Spleen (tissue), 11 donors: ENCODE measurements at regions not wholly inside any gene's neighbourhood (a gene's known extent, or its start where the extent isn't known, plus 50 kb on each side); places are given as distances from the start of the nearest gene placed in this dataset.
A peak's percentile ranks its signal among the peaks of the same experiment; 100 is the strongest.

Experiments
- DNase-seq: peaks from one replicate; pipeline ENCODE4 v3.0.0-alpha.2; 2020
- H3K27ac ChIP-seq, 8 donors: fragments of 200-600 bp; sonication (generic) in 7 of 8; 1 replicate in 4 of 8; 2 replicates in 4 of 8; pipeline versions ENCODE4 v1.5.0 to v1.8.0; 2016 to 2021; ENCODE audit warnings: inconsistent platforms in 4 of 8, mild to moderate bottlenecking in 4 of 8, moderate library complexity in 1 of 8
- H3K27me3 ChIP-seq, 7 donors: fragments of 200-600 bp; sonication (generic) in 6 of 7; replicated peaks in 1 of 7; 1 replicate in 4 of 7; 2 replicates in 3 of 7; pipeline versions ENCODE4 v1.5.0 to v1.8.0; 2016 to 2021; ENCODE audit warnings: inconsistent platforms in 3 of 7, mild to moderate bottlenecking in 1 of 7
- H3K36me3 ChIP-seq, 6 donors: fragments of 200-600 bp; sonication (generic) in 5 of 6; 1 replicate in 4 of 6; 2 replicates in 2 of 6; pipeline versions ENCODE4 v1.5.0 to v1.8.0; 2016 to 2021; ENCODE audit warnings: inconsistent platforms in 2 of 6
- H3K4me1 ChIP-seq, 6 donors: fragments of 200-600 bp; sonication (generic) in 5 of 6; 1 replicate in 3 of 6; 2 replicates in 3 of 6; pipeline versions ENCODE4 v1.5.0 to v1.8.0; 2016 to 2021; ENCODE audit warnings: inconsistent platforms in 3 of 6
- H3K4me3 ChIP-seq, 8 donors: fragments of 200-600 bp; sonication (generic) in 7 of 8; 1 replicate in 4 of 8; 2 replicates in 4 of 8; pipeline versions ENCODE4 v1.5.0 to v1.8.0; 2016 to 2021; ENCODE audit warnings: inconsistent platforms in 4 of 8, mild to moderate bottlenecking in 4 of 8, moderate library complexity in 2 of 8
- H3K9me3 ChIP-seq, 8 donors: fragments of 200-600 bp; sonication (generic) in 7 of 8; 1 replicate in 4 of 8; 2 replicates in 4 of 8; pipeline versions ENCODE4 v1.5.0 to v1.8.0; 2016 to 2021; ENCODE audit warnings: inconsistent platforms in 4 of 8
- POLR2A ChIP-seq, 3 donors: fragments of 450-650 bp; IDR thresholded peaks; one replicate each; pipeline ENCODE4 v1.5.1; 2017; ENCODE audit warnings: antibody characterized with exemption in 3 of 3, mild to moderate bottlenecking in 1 of 3
- POLR2AphosphoS5 ChIP-seq, 3 donors: sonication (generic); formaldehyde crosslinking; IDR thresholded peaks; one replicate each; pipeline ENCODE4 v1.5.1; 2017; ENCODE audit warnings: antibody characterized with exemption in 3 of 3
- WGBS, 5 donors: extraction: QIAGEN DNeasy Blood & Tissue Kit in 3 of 5; methylation state at CpG; one replicate each; pipeline versions ENCODE4 v1.1.5 to v1.1.7; 2013 to 2018; 5-methylcytosine and 5-hydroxymethylcytosine counted together
- intact Hi-C: fragments of 100-400 bp; cut with DNase I; formaldehyde crosslinking; loops from one replicate; pipeline ENCODE4 v1.15.0; 2023; ENCODE audit warnings: low total_unique reads
- TF ChIP-seq, protein P1 (sequence below), 11 experiments: fragments of 200-600 bp in 7 of 11; fragments of 450-650 bp in 4 of 11; sonication (generic) in 4 of 11; IDR thresholded peaks in 8 of 11; conservative IDR thresholded peaks in 3 of 11; 1 replicate in 7 of 11; 2 replicates in 4 of 11; pipeline versions ENCODE4 v1.4.0 to v1.8.0; 2016 to 2021; ENCODE audit warnings: antibody characterized with exemption in 11 of 11, inconsistent platforms in 4 of 11, mild to moderate bottlenecking in 1 of 11
- donor health status: healthy with polysubstance abuse.
- donor health status: DM: no; HTN: no; CAD: no; lungs with moderate emphysema.
- donor health status: DM: no; HTN: no; CAD: no.
- donor health status: Bipolar disorder and iron deficiency.
- donor health status: healthy.
- donor health status: DM: no; HTN: no; CAD: no.
- donor health status: DM: yes; HTN: yes; CAD: no.

- DNase-seq, result no peak
- no peaks in the 10 kb centered on the region for H3K27me3 ChIP-seq
- H3K27ac ChIP-seq, result no peak overlapping the region
- no peak overlapping the region for H3K4me3 ChIP-seq
- TF ChIP-seq, protein P1, sequence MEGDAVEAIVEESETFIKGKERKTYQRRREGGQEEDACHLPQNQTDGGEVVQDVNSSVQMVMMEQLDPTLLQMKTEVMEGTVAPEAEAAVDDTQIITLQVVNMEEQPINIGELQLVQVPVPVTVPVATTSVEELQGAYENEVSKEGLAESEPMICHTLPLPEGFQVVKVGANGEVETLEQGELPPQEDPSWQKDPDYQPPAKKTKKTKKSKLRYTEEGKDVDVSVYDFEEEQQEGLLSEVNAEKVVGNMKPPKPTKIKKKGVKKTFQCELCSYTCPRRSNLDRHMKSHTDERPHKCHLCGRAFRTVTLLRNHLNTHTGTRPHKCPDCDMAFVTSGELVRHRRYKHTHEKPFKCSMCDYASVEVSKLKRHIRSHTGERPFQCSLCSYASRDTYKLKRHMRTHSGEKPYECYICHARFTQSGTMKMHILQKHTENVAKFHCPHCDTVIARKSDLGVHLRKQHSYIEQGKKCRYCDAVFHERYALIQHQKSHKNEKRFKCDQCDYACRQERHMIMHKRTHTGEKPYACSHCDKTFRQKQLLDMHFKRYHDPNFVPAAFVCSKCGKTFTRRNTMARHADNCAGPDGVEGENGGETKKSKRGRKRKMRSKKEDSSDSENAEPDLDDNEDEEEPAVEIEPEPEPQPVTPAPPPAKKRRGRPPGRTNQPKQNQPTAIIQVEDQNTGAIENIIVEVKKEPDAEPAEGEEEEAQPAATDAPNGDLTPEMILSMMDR (IDR thresholded peaks at IDR 0.05 in 8 of 11, conservative IDR thresholded peaks at IDR 0.05 in 3 of 11), result no peak
- peaks cover 0 to 19% (median 11%) of the 10 kb centered on the region in 8 donors for H3K9me3 ChIP-seq
- intact Hi-C loops, result no loop called here
- H3K36me3 ChIP-seq, result no peaks in the 10 kb centered on the region
- peaks cover 0 to 10% (median 0%) of the 10 kb centered on the region in 6 donors for H3K4me1 ChIP-seq
Measured at GRCh38 chr2:74739129-74739528, 85.1 kb downstream of the SEMA4F start.

DNA sequence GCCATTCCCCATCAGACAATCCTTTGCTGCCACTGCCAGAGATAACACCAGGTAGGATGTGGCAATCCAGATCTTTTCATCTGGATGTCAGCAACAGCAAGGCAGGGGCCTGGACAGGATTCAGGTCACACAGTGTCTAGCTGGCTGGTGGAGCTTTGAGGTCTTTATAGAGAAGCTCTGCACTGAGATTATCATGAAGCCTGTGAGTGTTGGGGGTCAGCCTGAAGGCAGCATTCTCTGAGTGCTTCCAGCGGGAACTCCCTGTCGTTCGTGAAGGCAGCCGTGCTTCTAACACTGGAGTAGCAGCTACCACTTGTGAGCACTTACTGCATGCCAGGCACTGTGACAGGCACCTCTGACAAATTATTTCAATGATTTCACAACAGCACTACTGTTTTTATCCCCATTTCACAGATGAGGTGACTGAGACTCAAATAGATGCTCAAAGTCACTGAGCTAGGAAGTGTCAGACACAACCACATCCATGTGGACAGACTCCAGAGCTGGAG, 85.7 kb downstream of the SEMA4F start:
- H3K4me3 ChIP-seq, result no peak overlapping the region
- no peak for TF ChIP-seq POLR2A (IDR thresholded peaks at IDR 0.05)
- TF ChIP-seq, protein P1 (IDR thresholded peaks at IDR 0.05 in 8 of 11, conservative IDR thresholded peaks at IDR 0.05 in 3 of 11), result no peak
- no peak for TF ChIP-seq POLR2AphosphoS5 (IDR thresholded peaks at IDR 0.05)
- H3K4me1 ChIP-seq, result peaks cover 0 to 10% (median 0%) of the 10 kb centered on the region in 6 donors
- WGBS, 5 donors, result 73 to 98% (median 88%) methylated on average over 4 of the region's 4 CpGs
- DNase-seq, result no peak
- intact Hi-C loops, result no loop called here
- H3K27ac ChIP-seq, result no peak overlapping the region
- H3K36me3 ChIP-seq, result no peaks in the 10 kb centered on the region
- H3K9me3 ChIP-seq, result peaks cover 0 to 19% (median 11%) of the 10 kb centered on the region in 8 donors
- H3K27me3 ChIP-seq, result no peaks in the 10 kb centered on the region

GRCh38 chr2:74740395-74740740, 86.3 kb downstream of the SEMA4F start:
- Histone ChIP-seq H3K36me3 (no peaks in the 10 kb centered on the region), H3K4me3 (no peak overlapping the region), H3K27me3 (no peaks in the 10 kb centered on the region), H3K27ac (no peak overlapping the region), H3K4me1 (peaks cover 0 to 10% (median 0%) of the 10 kb centered on the region in 6 donors), H3K9me3 (peaks cover 0 to 19% (median 11%) of the 10 kb centered on the region in 8 donors)
- intact Hi-C loops, result no loop called here
- TF ChIP-seq POLR2A (IDR thresholded peaks at IDR 0.05), result no peak
- no peak for TF ChIP-seq POLR2AphosphoS5 (IDR thresholded peaks at IDR 0.05)
- TF ChIP-seq, protein P1 (IDR thresholded peaks at IDR 0.05 in 8 of 11, conservative IDR thresholded peaks at IDR 0.05 in 3 of 11), result no peak
- WGBS, 5 donors, result 66 to 93% (median 86%) methylated on average over 3 of the region's 3 CpGs
- DNase-seq, result no peak

- TF ChIP-seq POLR2A (IDR thresholded peaks at IDR 0.05) (no peak), POLR2AphosphoS5 (IDR thresholded peaks at IDR 0.05) (no peak)
- TF ChIP-seq, protein P1 (IDR thresholded peaks at IDR 0.05 in 8 of 11, conservative IDR thresholded peaks at IDR 0.05 in 3 of 11), result no peak
- no peaks in the 10 kb centered on the region for H3K27me3 ChIP-seq
- H3K9me3 ChIP-seq, result peaks cover 0 to 17% (median 11%) of the 10 kb centered on the region in 8 donors
- H3K36me3 ChIP-seq, result no peaks in the 10 kb centered on the region
- intact Hi-C loops, result no loop called here
- 59 to 72% (median 61%) methylated on average over 13 of the region's 13 CpGs for WGBS, 5 donors
- H3K4me3 ChIP-seq, result no peak overlapping the region
- peak overlapping the region in 1 of 8 donors; percentile 18 for H3K27ac ChIP-seq
- H3K4me1 ChIP-seq, result peaks cover 0 to 10% (median 0%) of the 10 kb centered on the region in 6 donors
- DNase-seq, result no peak
Measured at GRCh38 chr2:74740741-74741431, 86.8 kb downstream of the SEMA4F start.
